RCC 7860 (cell line): ENCODE measurements at regions not wholly inside any gene's neighbourhood (a gene's known extent, or its start where the extent isn't known, plus 50 kb on each side); places are given as distances from the start of the nearest gene placed in this dataset.
"Not testable (repeated sequence)": the region's sequence is repeated elsewhere in the genome, so short reads cannot be mapped to it uniquely, and the experiment has no call there.

Source experiments
- DNase-seq: peaks from one replicate; pipeline ENCODE4 v3.0.0-alpha.2; 2015; ENCODE audit warnings: low spot score
- FAIRE-seq: peaks from 2 replicates; lab custom pipeline; 2012; peaks lifted over from hg19 to GRCh38; lab: Jason Lieb, UNC

- DNase-seq (no peak), FAIRE-seq (no peak)
Measured at GRCh38 chr3:118146658-118147375, 887.8 kb downstream of the IGSF11 start.

GRCh38 chr3:118151164-118151563, 883.5 kb downstream of the IGSF11 start:
- FAIRE-seq = no peak
- no peak for DNase-seq

DNA sequence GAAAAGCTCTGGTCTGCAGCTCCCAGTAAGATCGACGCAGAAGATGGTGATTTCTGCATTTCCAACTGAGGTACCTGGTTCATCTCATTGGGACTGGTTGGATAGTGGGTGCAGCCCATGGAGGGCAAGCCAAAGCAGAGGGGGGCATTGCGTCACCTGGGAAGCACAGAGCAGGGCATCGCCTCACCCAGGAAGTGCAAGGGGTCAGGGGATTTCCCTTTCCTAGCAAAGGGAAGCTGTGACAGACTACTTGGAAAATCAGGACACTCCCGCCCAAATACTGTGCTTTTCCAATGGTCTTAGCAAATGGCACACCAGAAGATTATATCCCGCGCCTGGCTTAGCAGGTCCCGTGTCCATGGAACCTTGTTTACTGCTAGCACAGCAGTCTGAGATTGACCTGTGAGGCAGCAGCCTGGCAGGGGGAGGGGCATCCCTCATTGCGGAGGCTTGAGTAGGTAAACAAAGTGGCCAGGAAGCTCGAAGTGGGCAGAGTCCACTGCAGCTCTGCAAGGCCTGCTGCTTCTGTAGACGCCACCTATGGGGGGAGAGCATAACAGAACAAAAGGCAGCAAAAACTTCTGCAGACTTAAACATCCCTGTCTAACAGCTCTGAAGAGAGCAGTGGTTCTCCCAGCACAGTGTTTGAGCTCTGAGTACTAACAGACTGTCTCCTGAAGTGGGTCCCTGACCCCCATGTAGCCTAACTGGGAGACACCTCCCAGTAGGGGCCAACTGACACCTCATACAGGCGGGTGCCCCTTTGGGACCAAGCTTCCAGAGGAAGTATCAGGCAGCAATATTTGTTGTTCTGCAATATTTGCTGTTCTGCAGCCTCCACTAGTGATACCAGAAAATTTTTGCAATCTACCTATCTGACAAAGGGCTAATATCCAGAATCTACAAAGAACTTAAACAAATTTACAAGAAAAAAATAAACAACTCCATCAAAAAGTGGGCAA, 871.7 kb downstream of the IGSF11 start:
- FAIRE-seq, DNase-seq: not testable (repeated sequence)

DNA sequence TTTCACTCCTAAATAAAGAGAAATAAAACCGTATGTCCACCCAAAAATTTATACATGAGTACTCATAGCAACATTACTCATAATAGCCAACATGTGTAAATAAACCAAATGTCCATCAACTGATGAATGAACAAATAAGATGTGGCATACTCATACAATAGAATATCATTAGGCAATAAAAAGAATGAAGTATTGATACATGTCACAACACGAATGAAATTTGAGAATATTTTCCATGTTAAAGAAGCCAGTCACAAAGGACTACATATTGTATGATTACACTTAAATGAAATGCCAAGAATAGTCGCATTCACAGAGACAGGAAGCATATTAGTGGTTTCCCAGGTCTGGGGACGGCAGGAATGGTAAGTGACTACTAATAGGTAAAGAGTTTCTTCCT, 869.2 kb downstream of the IGSF11 start:
- FAIRE-seq (no peak), DNase-seq (no peak)

DNA sequence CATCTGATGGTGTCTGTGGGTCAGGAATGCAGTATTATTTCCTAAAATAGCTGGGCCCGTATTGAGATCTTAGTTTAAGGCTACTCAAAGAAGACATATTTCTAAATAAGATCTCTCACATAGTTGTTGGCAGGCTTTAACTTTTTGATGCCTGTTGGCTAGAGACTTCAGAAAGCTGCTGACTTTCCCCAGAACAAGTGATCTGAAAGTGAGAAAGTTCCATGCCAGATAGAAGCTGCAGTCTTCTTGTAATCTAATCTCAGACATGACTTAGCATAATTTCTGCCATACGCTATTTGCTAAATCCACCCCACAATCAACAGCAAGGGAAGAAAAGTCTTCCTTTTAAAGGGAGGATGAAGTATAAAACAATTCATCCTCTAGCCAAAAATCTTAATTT, 867.1 kb downstream of the IGSF11 start:
- DNase-seq (no peak), FAIRE-seq (no peak)

- FAIRE-seq (no peak), DNase-seq (no peak)
Measured at GRCh38 chr3:118168175-118168574, 866.5 kb downstream of the IGSF11 start.

DNA sequence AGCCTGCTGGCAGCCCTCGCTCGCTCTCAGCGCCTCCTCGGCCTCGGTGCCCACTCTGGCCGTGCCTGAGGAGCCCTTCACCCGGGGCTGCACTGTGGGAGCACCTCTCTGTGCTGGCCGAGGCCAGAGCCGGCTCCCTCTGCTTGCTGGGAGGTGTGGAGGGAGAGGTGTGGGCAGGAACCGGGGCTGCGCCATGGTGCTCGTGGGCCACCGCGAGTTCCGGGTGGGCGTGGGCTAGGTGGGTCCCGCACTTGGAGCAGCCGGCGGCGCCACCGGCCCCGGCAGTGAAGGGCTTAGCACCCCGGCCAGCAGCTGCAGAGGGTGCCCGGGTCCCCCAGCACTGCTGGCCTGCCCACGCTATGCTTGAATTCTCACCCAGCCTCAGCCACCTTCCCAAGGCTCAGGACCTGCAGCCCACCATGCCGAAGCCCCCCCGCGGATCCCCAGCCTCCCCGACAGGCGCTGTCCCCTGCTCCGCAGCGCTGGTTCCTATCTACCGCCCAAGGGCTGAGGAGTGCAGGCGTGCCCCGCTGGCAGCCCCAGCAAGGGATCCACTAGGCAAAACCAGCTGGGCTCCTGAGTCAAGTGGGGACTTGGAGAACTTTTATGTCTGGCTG, 863.3 kb downstream of the IGSF11 start:
- DNase-seq (no peak), FAIRE-seq (no peak)

DNA sequence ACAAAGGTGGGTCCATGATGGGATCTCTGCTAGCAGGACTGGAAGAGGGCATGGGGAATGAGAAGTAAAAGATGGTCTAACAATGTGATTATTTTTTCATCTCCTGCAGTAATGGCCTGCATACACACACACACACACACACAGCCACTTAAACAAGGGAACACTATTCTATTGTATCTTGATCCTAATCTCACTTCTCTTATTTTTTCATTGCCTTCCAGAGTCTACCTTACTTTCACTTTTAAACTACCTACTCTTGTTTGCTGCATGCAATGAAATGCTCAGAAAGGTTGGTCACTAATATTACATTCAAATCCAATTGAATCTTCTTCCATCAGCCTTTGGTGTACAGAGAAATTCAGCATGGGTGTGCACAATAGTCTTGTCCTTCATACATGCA, 853.8 kb downstream of the IGSF11 start:
- DNase-seq = no peak
- FAIRE-seq = no peak

DNA sequence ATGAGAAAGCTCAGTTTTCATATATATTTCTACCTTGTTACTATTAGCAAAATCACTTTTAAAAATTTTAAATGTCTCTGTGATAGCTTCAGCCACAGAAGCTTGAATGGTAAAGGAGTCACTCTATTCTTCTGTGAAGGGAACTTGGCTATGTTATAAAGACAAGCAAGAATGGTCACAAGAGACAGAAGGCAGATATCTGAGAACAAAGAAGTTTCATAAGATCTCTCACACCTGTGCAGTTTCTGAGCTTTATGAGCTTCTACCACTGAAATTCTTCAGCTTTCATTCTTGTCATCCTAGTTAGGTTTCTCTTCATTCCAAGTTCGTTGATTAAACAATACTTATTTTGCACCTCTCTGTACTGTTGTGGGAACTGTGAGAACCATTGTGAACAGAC, 853.4 kb downstream of the IGSF11 start:
- DNase-seq = no peak
- FAIRE-seq = no peak

GRCh38 chr3:118186051-118186450, 848.6 kb downstream of the IGSF11 start:
- no peak for FAIRE-seq

DNA sequence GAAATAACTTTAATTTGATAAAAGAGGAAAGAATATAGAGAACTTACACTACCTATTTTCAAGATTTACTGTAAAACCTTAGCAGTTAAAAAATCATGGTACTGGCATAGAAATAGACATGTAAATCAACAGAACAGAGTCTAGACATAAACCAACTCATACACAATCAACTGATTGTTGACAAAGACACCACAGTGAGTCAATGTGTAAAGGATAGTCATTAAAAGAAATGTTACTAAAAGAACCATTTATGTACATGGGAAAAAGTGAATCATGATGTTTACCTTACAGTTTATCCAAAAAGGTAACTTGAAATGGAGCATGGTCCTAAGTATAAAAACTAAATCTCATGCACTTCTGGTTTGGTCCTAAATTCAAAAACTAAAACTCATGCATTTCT, 847.4 kb downstream of the IGSF11 start:
- DNase-seq (no peak), FAIRE-seq (no peak)

More at GRCh38 chr3:118186051-118186450, 848.6 kb downstream of the IGSF11 start:
- DNase-seq = no peak

- DNase-seq (no peak), FAIRE-seq (no peak)
Measured at GRCh38 chr3:118196183-118196582, 838.5 kb downstream of the IGSF11 start.

GRCh38 chr3:118199044-118199443, 835.6 kb downstream of the IGSF11 start:
- DNase-seq = no peak
- FAIRE-seq = no peak

DNA sequence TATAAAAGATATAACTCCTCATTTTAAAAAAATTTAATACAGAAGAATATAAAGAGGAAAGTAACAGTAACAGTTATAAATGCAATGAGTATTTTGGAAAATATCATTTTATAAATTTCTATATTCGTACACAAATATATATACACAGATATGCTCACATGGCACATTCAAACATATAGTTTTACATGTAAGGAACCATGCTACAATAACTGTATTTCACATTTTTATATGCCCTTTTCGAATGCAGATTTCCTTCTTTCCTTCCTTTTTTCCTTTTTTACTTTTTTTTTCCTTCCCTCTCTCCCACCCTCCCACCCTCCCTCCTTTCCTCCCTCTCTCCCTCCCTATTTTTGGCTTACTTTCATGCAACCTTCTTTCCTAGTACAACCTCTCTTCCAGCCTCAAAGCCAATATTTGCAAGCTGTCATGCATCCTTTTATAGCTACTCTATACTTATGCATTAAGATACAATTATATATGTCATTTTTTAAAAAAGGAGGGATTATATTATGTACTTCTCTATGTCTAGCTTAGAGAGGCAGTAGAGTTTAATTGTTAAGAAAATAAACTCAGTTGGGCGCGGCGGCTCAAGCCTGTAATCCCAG, 830.5 kb downstream of the IGSF11 start:
- DNase-seq (no peak), FAIRE-seq (no peak)

- no peak for DNase-seq
- no peak for FAIRE-seq
Measured at GRCh38 chr3:118207271-118207670, 827.4 kb downstream of the IGSF11 start.

DNA sequence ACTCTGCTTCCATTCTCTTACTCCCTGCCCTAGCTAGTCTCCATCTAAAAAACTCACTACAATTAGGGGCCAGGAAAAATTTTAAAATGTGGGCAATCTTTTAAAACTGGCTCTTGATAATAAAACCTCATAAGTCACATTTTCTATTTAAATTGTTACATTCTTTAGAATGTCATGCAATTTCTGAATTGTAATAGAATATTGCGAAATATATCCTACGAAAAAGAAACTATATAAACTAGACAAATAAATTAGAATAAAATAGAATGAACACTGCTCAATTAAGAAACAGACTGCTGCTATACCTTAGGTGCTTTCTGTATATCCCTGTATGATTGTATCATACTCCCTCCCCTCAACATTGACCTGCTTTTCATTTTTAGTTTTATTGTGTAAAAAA, 826.0 kb downstream of the IGSF11 start:
- no peak for FAIRE-seq
- no peak for DNase-seq

- no peak for FAIRE-seq
- DNase-seq = no peak
Measured at GRCh38 chr3:118213892-118214291, 820.8 kb downstream of the IGSF11 start.

DNA sequence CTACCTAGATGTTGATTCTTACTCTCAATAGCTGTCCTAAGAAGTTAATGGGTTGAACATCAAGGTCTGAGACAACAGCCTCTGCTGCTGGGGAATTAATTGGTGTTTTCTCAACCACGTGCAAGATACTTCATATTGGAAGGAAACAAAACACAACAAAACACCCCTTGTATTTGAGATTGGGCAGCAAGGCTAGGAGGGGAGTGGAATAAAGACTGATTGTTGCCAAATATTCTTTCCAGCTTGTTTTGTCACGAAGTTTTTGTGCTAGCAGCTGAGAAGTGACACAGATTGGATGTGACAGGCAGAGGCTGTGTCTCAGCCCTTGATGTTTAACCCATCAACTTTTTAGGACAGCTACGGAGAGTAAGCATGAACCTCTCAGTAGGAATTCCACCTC, 808.4 kb downstream of the IGSF11 start:
- DNase-seq (no peak), FAIRE-seq (no peak)

- DNase-seq = no peak
- no peak for FAIRE-seq
Measured at GRCh38 chr3:118227191-118227590, 807.5 kb downstream of the IGSF11 start.

- DNase-seq (no peak), FAIRE-seq (no peak)
Measured at GRCh38 chr3:118228151-118228550, 806.5 kb downstream of the IGSF11 start.

- FAIRE-seq (no peak), DNase-seq (no peak)
Measured at GRCh38 chr3:118229196-118229595, 805.5 kb downstream of the IGSF11 start.
